ENCODE measurements at regions not wholly inside any gene's neighbourhood (a gene's known extent, or its start where the extent isn't known, plus 50 kb on each side); places are given as distances from the start of the nearest gene placed in this dataset.

DNA sequence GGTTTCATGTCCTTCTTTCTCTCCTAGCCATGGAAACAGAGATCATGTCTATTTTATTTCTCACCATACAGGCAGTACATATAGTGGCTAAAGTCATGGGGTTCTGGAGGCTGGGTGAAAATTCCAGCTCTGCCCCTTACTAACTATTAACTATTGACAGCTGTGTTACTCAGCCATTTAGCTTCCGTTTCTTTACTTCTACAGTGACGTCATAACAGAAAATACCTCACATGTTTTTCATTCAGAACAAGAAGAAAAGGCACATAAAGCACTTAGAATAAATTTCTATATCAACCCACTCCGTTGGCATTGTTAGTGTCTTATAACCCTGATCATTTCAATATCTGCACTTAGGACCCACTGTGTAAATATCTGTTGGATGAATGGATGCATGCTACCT is 1506.9 kb upstream of the TMEM132C start:
- TF ChIP-seq, protein P1, sequence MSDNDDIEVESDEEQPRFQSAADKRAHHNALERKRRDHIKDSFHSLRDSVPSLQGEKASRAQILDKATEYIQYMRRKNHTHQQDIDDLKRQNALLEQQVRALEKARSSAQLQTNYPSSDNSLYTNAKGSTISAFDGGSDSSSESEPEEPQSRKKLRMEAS (IDR thresholded peaks at IDR 0.05), result no peak
- TF ChIP-seq CEBPB (IDR thresholded peaks at IDR 0.05) (no peak), NFIC (IDR thresholded peaks at IDR 0.05) (no peak), TCF12 (IDR thresholded peaks at IDR 0.05; ENCODE audit: low read depth) (no peak), EP300 (IDR thresholded peaks at IDR 0.05; ENCODE audit: borderline replicate concordance) (no peak), RAD21 (IDR thresholded peaks at IDR 0.05; ENCODE audit: low read depth) (no peak)
- TF ChIP-seq, protein P2, sequence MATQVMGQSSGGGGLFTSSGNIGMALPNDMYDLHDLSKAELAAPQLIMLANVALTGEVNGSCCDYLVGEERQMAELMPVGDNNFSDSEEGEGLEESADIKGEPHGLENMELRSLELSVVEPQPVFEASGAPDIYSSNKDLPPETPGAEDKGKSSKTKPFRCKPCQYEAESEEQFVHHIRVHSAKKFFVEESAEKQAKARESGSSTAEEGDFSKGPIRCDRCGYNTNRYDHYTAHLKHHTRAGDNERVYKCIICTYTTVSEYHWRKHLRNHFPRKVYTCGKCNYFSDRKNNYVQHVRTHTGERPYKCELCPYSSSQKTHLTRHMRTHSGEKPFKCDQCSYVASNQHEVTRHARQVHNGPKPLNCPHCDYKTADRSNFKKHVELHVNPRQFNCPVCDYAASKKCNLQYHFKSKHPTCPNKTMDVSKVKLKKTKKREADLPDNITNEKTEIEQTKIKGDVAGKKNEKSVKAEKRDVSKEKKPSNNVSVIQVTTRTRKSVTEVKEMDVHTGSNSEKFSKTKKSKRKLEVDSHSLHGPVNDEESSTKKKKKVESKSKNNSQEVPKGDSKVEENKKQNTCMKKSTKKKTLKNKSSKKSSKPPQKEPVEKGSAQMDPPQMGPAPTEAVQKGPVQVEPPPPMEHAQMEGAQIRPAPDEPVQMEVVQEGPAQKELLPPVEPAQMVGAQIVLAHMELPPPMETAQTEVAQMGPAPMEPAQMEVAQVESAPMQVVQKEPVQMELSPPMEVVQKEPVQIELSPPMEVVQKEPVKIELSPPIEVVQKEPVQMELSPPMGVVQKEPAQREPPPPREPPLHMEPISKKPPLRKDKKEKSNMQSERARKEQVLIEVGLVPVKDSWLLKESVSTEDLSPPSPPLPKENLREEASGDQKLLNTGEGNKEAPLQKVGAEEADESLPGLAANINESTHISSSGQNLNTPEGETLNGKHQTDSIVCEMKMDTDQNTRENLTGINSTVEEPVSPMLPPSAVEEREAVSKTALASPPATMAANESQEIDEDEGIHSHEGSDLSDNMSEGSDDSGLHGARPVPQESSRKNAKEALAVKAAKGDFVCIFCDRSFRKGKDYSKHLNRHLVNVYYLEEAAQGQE (IDR thresholded peaks at IDR 0.05; ENCODE audit: low read depth), result no peak

DNA sequence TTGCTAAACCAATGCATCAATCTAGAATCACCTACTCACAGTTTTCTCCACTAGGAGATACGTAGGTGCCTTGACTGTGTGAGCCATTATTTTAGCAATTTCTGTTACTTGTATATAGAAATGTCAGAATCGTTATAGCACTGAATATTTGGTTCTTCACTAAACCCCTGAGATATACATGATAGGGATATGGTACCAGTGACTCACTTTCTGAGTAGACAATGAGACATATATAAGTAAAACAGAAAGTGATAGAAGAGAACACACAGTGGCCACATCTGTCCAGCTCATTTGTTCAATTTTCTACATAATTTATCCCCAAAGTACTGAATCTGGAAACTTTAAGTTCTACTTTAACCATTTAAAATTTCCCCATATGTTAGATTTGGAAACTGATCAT is 1505.5 kb upstream of the TMEM132C start:
- no peak for TF ChIP-seq YY1 (IDR thresholded peaks at IDR 0.05; ENCODE audit: low read depth)
- TF ChIP-seq EGR1 (IDR thresholded peaks at IDR 0.05), result no peak
- no peak for TF ChIP-seq TAF1 (IDR thresholded peaks at IDR 0.05; ENCODE audit: low read depth)
- no peak for TF ChIP-seq NFIC (IDR thresholded peaks at IDR 0.05)
- no peak for TF ChIP-seq TEAD4 (IDR thresholded peaks at IDR 0.05)
- TF ChIP-seq, protein P3, sequence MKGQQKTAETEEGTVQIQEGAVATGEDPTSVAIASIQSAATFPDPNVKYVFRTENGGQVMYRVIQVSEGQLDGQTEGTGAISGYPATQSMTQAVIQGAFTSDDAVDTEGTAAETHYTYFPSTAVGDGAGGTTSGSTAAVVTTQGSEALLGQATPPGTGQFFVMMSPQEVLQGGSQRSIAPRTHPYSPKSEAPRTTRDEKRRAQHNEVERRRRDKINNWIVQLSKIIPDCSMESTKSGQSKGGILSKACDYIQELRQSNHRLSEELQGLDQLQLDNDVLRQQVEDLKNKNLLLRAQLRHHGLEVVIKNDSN (IDR thresholded peaks at IDR 0.05), result no peak

DNA sequence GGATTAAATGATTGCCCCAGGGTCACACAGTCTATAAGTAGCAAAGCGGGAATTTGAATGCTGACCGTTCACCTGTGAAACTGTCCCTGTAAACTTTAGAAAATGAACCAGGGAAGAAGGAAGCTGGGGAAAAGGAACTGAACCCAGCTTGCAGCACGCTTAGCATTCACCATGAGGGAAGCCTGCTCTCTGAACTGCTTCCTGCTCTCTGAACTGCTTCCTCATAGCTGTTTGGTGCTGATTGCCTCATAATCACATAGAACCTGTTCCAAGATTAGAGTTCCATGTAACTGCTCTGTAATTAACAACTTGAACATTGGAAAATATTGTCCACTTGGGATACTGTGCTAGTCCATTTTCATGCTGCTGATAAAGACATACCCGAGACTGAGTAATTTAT is 1504.8 kb upstream of the TMEM132C start:
- TF ChIP-seq TCF12 (IDR thresholded peaks at IDR 0.05; ENCODE audit: low read depth) (no peak), RAD21 (IDR thresholded peaks at IDR 0.05; ENCODE audit: low read depth) (no peak), CEBPB (IDR thresholded peaks at IDR 0.05) (no peak), EP300 (IDR thresholded peaks at IDR 0.05; ENCODE audit: borderline replicate concordance) (no peak), FOXM1 (IDR thresholded peaks at IDR 0.05; ENCODE audit: borderline replicate concordance, low read depth) (no peak), EGR1 (IDR thresholded peaks at IDR 0.05) (no peak), YY1 (IDR thresholded peaks at IDR 0.05; ENCODE audit: low read depth) (no peak), CREB1 (IDR thresholded peaks at IDR 0.05; ENCODE audit: low read depth) (no peak)
- TF ChIP-seq, protein P3 (IDR thresholded peaks at IDR 0.05), result no peak
- TF ChIP-seq, protein P2 (IDR thresholded peaks at IDR 0.05; ENCODE audit: low read depth), result no peak

DNA sequence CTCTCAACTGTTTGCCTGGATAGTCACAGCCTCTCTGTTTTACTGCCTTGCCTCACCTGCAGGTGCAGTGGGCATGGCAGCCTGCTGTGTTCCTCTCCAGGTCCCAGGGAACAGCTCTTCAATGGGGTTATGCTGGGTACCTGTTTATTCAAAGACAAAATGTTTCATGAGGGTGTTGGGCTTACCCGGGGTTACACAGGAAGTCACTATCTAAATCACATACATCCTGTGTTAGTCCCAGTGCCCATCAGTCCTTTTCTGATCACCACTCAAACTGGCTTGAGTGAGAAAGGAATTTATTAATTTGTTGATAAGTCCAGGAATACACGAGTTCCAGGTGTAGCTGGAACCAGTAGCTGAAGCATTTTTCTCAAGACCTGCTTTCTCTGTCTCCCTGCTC is 1503.6 kb upstream of the TMEM132C start:
- TF ChIP-seq EGR1 (IDR thresholded peaks at IDR 0.05) (no peak), CEBPB (IDR thresholded peaks at IDR 0.05) (no peak), TAF1 (IDR thresholded peaks at IDR 0.05; ENCODE audit: low read depth) (no peak), TCF12 (IDR thresholded peaks at IDR 0.05; ENCODE audit: low read depth) (no peak), ZBTB7A (IDR thresholded peaks at IDR 0.05; ENCODE audit: low read depth) (no peak), NFIC (IDR thresholded peaks at IDR 0.05) (no peak), RAD21 (IDR thresholded peaks at IDR 0.05; ENCODE audit: low read depth) (no peak), YY1 (IDR thresholded peaks at IDR 0.05; ENCODE audit: low read depth) (no peak), CREB1 (IDR thresholded peaks at IDR 0.05; ENCODE audit: low read depth) (no peak)
- TF ChIP-seq, protein P1 (IDR thresholded peaks at IDR 0.05), result no peak
- TF ChIP-seq, protein P3 (IDR thresholded peaks at IDR 0.05), result no peak

DNA sequence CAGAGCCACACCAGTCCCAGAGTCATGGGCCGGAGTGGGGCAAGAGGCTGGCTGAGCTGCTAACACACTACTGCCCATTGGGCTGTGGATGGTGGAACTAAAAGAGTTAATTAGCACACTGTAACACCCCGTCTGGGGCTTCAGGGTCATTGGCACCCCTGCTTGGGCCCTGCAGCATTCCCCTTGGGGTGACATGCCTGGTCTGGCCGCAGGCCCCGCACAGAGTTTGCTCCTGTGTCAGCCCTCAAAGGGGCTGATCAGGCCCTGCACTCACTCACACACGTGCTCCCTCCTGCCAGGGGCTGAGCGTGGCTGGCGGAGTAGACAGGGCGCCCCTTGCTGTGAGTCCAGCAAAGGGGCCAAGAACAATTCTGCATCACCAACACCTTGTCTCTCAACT is 1499.6 kb upstream of the TMEM132C start:
- TF ChIP-seq RAD21 (IDR thresholded peaks at IDR 0.05; ENCODE audit: low read depth) (no peak), TAF1 (IDR thresholded peaks at IDR 0.05; ENCODE audit: low read depth) (no peak), NFIC (IDR thresholded peaks at IDR 0.05) (no peak), TCF12 (IDR thresholded peaks at IDR 0.05; ENCODE audit: low read depth) (no peak), FOXM1 (IDR thresholded peaks at IDR 0.05; ENCODE audit: borderline replicate concordance, low read depth) (no peak), EP300 (IDR thresholded peaks at IDR 0.05; ENCODE audit: borderline replicate concordance) (no peak), YY1 (IDR thresholded peaks at IDR 0.05; ENCODE audit: low read depth) (no peak)
- TF ChIP-seq, protein P1 (IDR thresholded peaks at IDR 0.05), result no peak
- TF ChIP-seq, protein P2 (IDR thresholded peaks at IDR 0.05; ENCODE audit: low read depth), result no peak
